GM18517 (cell line): ENCODE measurements at regions not wholly inside any gene's neighbourhood (a gene's known extent, or its start where the extent isn't known, plus 50 kb on each side); places are given as distances from the start of the nearest gene placed in this dataset.

ENCODE experiments used
- ATAC-seq: cut with Tn5 transposase; IDR thresholded peaks from one replicate; pipeline ENCODE4 v1.9.1; 2021; ENCODE audit warnings: mild to moderate bottlenecking, moderate library complexity; ENCODE audit not compliant: unreplicated experiment

DNA sequence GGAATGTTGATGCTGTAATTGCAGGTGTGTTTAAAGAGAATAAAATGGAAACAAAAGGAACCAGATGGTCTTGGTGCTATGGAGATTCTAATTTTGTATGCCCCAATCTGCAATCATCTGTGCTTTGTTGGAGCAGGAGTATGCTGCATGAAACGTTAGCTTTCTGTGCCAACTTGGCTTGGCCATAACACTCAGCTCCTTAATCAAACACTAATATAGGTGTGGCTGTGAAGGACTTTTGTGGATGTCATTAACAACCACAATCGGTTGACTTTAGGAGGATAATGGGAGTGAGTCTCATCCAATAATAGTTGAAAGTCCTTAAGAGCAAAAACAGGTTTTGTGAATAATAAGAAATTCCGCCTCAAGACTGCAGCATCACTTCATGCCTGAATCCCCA is 399.2 kb downstream of the NLGN4X start:
- no peak for ATAC-seq

DNA sequence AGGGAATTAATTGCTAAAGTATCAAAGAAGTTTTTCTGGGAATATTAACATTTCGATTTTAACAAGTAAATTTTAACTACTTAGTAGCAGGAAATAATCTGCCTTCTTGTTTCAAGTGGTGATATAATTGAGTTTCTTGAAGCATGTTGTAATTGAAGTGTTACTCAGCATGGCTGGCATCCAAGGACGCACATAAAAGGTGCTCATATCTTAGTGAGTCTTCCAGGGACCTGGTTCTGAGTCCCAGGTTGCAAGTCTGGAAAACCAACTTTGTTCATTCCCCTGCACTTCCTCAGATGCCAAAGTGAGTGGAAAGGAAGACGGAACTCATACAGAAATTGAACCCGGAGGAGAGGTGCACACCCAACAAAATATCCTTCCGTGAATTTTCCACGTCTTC is 399.6 kb downstream of the NLGN4X start:
- ATAC-seq, result no peak

DNA sequence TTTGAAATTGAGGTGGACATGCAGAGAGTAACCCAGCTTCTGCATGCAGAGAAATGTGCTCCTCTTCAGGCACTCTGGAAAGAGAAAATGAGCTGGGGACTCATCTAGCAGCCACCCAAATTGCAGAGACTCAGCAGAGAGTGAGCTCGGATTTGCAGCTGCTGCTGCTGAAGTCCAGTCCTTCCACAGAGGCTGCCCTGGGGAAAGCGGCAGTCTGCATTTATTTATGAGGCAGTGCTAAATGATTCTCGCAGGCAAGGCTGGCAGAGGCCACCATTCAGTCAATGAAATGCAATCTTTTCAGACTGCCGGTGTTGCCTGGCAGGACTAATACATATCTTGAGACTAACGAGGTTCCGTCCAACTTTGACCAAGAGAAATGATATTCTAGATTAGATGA is 404.8 kb downstream of the NLGN4X start:
- ATAC-seq, result no peak

GRCh38 chrX:5810636-5811035 is 418.0 kb downstream of the NLGN4X start:
- ATAC-seq, result no peak

- ATAC-seq, result no peak
These were observed 421.5 kb downstream of the NLGN4X start for GRCh38 chrX:5807181-5807580.

- no peak for ATAC-seq
These were observed 426.3 kb downstream of the NLGN4X start for GRCh38 chrX:5802391-5802790.

GRCh38 chrX:5791721-5792120 is 436.9 kb downstream of the NLGN4X start:
- no peak for ATAC-seq

GRCh38 chrX:5788910-5789309 is 439.8 kb downstream of the NLGN4X start:
- no peak for ATAC-seq

GRCh38 chrX:5780821-5781220 is 447.8 kb downstream of the NLGN4X start:
- no peak for ATAC-seq

DNA sequence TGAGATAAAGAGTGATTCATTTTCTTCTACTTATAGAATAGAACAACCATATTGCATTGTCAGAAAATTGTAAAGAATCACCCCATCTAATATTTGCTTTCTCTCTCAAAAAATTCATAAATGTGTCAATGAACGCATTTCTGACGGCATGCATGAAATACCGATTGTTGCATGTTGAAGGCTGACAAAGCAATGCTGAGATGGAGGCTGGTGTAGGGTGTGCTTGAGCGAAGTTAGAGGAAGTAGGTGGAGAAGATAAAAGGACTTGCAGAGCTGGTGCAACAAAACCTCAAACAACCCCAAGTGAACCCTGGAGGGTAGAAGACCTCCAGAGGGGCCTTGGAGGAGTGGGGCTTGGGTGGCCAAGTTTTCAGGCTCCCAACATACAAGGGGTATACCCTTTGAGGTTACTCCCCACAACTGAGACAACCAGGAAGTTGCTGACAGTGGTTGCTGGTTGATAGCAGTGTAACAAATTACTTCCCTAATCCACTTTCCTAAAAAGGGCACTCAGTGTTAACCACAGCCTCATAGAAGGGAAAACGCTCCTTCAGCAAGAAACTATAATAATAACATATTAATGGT is 452.7 kb downstream of the NLGN4X start:
- no peak for ATAC-seq

- no peak for ATAC-seq
These were observed 454.2 kb downstream of the NLGN4X start for GRCh38 chrX:5774446-5774845.

DNA sequence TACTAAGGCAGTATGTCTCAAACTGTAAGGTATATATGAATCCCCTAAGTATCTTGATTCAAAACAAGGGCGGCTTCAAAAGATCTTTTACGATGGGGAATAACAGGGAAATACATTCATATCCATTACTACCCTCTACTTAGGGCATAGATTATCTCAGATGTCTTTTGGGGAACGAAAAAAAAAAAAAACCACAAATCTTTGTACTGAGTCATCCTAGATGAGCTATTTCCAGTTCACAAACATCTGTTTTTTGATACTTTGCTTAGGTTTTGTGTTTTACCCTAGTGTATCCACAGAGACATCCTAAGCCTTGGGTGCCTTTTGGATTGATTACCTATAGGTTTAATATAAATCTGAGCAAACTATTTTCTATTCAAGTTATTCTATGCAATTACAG is 457.2 kb downstream of the NLGN4X start:
- no peak for ATAC-seq

DNA sequence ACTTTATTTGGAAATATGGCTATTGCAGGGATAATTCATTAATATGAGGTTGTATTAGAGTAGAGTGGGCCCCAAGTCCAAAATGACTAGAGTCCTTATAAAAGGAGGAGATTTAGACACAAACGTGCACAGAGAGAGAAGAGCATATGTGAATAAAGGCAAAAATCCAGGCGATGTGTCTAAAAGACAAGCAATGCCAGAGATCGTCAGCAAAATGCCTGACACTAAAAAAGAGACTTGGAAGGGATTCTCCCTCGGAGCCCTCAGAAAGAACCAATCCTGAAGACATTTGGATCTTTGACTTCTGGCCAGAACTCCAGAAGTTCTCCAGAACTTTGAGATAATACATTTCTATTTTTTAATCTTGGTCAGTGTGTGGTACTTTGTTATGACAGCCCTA is 472.1 kb downstream of the NLGN4X start:
- ATAC-seq, result no peak

- no peak for ATAC-seq
These were observed 475.4 kb downstream of the NLGN4X start for GRCh38 chrX:5753291-5753690.

DNA sequence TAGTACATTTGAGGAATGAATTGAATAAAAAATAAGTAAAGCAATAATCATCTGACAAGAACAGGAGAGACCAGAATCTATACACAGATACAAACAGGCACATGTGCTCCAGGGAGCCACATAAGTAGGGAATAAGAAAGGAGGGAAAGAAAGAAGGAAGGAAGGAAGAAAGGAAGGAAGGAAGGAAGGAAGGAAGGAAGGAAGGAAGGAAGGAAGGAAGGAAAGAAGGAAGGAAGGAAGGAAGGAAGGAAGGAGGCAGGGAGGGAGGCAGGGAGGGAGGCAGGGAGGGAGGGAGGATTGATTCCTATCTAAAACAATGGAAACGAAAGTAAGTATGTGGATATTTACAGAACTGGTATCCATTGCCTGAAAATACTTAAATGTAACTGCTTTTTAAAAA is 475.8 kb downstream of the NLGN4X start:
- no peak for ATAC-seq

- ATAC-seq, result no peak
These were observed 480.0 kb downstream of the NLGN4X start for GRCh38 chrX:5748586-5749150.

DNA sequence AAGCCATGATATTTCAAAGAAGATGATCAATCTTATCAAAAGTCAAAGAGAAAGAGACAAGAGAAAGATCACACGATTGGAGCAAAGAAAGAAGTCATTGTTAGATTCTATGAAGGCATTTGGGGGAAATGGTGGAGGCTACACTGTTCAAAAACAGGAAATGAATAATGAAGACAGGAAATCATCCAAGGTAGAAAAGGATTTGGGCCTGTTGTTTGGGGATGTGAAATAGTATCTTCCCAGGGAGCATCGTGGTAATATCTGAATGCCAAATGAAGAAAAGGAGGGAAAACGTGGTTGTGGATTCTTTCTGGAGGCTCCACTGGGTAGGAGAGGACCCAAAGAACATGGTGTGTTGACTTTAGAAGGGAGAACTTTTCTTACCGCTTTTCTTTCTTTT is 482.4 kb downstream of the NLGN4X start:
- no peak for ATAC-seq

DNA sequence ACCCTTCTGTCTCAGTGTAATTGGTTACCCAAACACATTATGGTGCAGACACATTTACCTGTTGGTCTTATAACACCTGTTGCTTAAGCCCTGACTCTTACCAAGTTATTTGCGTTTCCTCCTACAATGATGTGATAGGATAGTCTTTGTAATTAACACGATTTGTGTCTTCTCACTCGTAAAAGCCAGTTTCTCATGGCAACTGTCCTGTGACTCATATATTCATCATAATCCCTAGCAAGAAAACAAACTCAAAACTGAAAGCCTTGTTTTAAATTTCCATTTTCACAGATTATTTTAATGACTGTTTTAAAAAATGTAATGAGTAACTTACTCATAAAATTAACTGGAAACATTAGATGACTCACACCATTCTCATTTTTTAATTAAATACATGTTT is 495.2 kb downstream of the NLGN4X start:
- ATAC-seq, result no peak

DNA sequence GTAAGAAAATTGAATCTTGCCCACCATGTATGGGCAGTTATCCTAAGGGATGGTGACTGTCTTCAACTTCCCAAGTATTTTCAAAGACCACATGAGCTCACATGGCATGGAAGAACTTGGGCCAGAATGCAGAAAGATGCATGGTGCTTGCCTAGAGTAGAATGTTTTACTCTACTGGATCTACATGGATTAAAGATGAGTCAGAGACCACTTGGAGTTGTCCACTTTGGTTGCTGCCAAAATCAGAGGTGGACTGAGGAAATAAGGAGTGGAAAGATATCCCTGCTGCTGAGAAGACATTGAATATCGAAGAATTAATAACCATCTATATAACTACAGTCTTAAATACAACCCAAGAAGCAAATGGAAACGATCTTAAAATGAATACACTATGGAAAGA is 498.1 kb downstream of the NLGN4X start:
- no peak for ATAC-seq

- no peak for ATAC-seq
These were observed 502.4 kb downstream of the NLGN4X start for GRCh38 chrX:5726224-5726623.

- no peak for ATAC-seq
These were observed 504.5 kb downstream of the NLGN4X start for GRCh38 chrX:5724123-5724522.

GRCh38 chrX:5718651-5719050 is 510.0 kb downstream of the NLGN4X start:
- no peak for ATAC-seq

- no peak for ATAC-seq
These were observed 512.0 kb downstream of the NLGN4X start for GRCh38 chrX:5716666-5717065.
